ENCODE measurements at regions not wholly inside any gene's neighbourhood (a gene's known extent, or its start where the extent isn't known, plus 50 kb on each side); places are given as distances from the start of the nearest gene placed in this dataset.

- TF ChIP-seq, protein P1, sequence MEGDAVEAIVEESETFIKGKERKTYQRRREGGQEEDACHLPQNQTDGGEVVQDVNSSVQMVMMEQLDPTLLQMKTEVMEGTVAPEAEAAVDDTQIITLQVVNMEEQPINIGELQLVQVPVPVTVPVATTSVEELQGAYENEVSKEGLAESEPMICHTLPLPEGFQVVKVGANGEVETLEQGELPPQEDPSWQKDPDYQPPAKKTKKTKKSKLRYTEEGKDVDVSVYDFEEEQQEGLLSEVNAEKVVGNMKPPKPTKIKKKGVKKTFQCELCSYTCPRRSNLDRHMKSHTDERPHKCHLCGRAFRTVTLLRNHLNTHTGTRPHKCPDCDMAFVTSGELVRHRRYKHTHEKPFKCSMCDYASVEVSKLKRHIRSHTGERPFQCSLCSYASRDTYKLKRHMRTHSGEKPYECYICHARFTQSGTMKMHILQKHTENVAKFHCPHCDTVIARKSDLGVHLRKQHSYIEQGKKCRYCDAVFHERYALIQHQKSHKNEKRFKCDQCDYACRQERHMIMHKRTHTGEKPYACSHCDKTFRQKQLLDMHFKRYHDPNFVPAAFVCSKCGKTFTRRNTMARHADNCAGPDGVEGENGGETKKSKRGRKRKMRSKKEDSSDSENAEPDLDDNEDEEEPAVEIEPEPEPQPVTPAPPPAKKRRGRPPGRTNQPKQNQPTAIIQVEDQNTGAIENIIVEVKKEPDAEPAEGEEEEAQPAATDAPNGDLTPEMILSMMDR (conservative IDR thresholded peaks at IDR 0.05; ENCODE audit: low read depth): no peak
- DNase-seq (ENCODE audit: low spot score): no peak
- POLR2A ChIA-PET (ENCODE audit: low non-redundant PET): no interaction called here
- CTCF ChIA-PET: interaction anchor here (0.6 kb wide), 1 partner anchor 223 kb away, joined by 7 read pairs; no protein-coding TSS in a partner anchor
- no peak overlapping the region for H3K27ac ChIP-seq
Measured at GRCh38 chr5:171705830-171706468, 79.7 kb upstream of the SMIM23 start.

GRCh38 chr5:171706736-171707441 lies 78.7 kb upstream of the SMIM23 start:
- CTCF ChIA-PET: no interaction called here
- H3K27ac ChIP-seq: no peak overlapping the region
- POLR2A ChIA-PET (ENCODE audit: low non-redundant PET): no interaction called here
- no peak for DNase-seq (ENCODE audit: low spot score)
- TF ChIP-seq, protein P1 (conservative IDR thresholded peaks at IDR 0.05; ENCODE audit: low read depth): no peak

DNA sequence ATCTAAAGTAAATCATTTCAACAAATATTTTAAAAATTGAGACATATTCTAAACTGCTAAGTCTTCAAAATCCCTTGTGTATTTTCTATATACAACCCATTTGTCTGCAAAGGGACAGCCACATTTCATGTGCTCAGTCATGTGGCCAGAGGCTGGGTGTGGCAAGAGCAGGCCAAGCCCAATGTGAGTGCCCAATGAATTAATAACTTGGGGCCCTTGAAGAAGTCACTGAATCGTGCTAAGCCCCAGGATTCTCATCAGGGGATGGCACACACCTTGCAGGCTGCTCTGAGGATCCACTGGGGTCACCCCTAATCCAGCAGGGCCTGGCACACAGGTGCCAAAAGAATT lies 78.2 kb upstream of the SMIM23 start:
- DNase-seq (ENCODE audit: low spot score): no peak
- no peak overlapping the region for H3K27ac ChIP-seq
- TF ChIP-seq, protein P1 (conservative IDR thresholded peaks at IDR 0.05; ENCODE audit: low read depth): no peak
- POLR2A ChIA-PET (ENCODE audit: low non-redundant PET): no interaction called here
- CTCF ChIA-PET: no interaction called here

DNA sequence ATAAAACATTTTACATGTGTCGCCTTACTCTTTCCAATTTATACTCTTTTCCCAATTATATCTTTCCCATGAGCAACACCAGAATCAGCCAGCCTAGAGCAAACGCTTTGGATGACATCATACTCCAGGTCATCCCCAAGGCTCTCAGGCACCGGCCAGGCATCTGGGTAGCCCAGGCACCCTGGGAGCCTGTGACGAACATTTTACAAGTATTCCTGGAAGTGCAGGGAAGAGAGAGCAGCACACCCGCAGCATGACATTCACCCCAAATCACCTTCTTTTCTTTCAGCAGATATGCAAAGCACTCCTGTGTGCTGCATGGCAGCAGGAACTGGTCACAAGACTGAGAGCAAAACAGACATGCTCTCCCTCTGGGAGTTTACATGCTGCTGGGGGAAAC lies 75.7 kb upstream of the SMIM23 start:
- ChIA-PET CTCF (no interaction called here), POLR2A (ENCODE audit: low non-redundant PET) (no interaction called here)
- no peak overlapping the region for H3K27ac ChIP-seq
- TF ChIP-seq, protein P1 (conservative IDR thresholded peaks at IDR 0.05; ENCODE audit: low read depth): no peak
- DNase-seq (ENCODE audit: low spot score): no peak

GRCh38 chr5:171710451-171711024 lies 75.1 kb upstream of the SMIM23 start:
- ChIA-PET POLR2A (ENCODE audit: low non-redundant PET) (no interaction called here), CTCF (interaction anchor here (1.2 kb wide), 1 partner anchor 11 kb away, joined by 3 read pairs; no protein-coding TSS in a partner anchor)
- TF ChIP-seq, protein P1 (conservative IDR thresholded peaks at IDR 0.05; ENCODE audit: low read depth): no peak
- DNase-seq (ENCODE audit: low spot score): no peak
- no peak overlapping the region for H3K27ac ChIP-seq

DNA sequence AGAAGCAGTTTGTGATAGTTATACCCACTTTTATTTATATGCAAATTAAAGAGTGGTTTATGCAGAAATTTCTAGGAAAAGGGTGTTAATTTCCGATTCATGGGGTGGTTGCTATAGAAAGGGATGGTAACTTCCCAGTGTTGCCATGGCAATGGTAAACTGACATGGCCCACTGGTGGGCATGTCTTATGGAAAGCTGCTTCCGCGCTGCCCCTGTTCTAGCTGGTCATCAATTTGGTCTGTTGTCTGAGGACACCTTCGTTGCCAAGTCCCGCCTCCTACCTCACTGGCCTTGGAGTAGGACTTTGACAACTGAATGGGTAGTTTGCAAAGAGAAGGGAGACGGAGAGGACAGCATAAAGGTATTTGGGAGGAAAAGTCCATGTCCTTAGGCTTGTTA lies 74.0 kb upstream of the SMIM23 start:
- ChIA-PET CTCF (no interaction called here), POLR2A (ENCODE audit: low non-redundant PET) (no interaction called here)
- TF ChIP-seq, protein P1 (conservative IDR thresholded peaks at IDR 0.05; ENCODE audit: low read depth): no peak
- H3K27ac ChIP-seq: no peak overlapping the region
- DNase-seq (ENCODE audit: low spot score): no peak
